PC-9 (cell line): ENCODE measurements at regions not wholly inside any gene's neighbourhood (a gene's known extent, or its start where the extent isn't known, plus 50 kb on each side); places are given as distances from the start of the nearest gene placed in this dataset.

Experiments used
- BruUV-seq: library from RNA; stranded (reverse); fragments of 400-500 nt; replicated peaks from 2 replicates; lab custom pipeline; 2021; lab: Mats Ljungman, UMichigan
- CTCF ChIA-PET: fragments of 300-600 bp; sonication (Branson Sonifier 250); formaldehyde crosslinking; loops from one replicate; lab custom pipeline; 2022; ENCODE audit warnings: antibody characterized with exemption; lab: Charles Lee
- POLR2A ChIA-PET: fragments of 300-600 bp; sonication (Branson Sonifier 250); formaldehyde crosslinking; loops from one replicate; lab custom pipeline; 2022; ENCODE audit warnings: antibody characterized with exemption; ENCODE audit not compliant: unreplicated experiment; lab: Charles Lee
- DNase-seq, 2 experiments: peaks; one replicate each; pipeline versions ENCODE4 v3.0.0 to v3.0.0-alpha.2; 2015 to 2022; ENCODE audit warnings: mixed read lengths in 1 of 2
- H2AFZ ChIP-seq: fragments of 200-600 bp; sonication (generic); 2 replicates; pipeline ENCODE4 v1.8.1; 2017; ENCODE audit warnings: antibody characterized with exemption
- H3F3A ChIP-seq: fragments of 200-600 bp; sonication (generic); 2 replicates; pipeline ENCODE4 v1.8.1; 2017; ENCODE audit warnings: antibody characterized with exemption, mild to moderate bottlenecking, low read depth; ENCODE audit not compliant: insufficient read depth
- H3K27ac ChIP-seq: fragments of 200-600 bp; sonication (generic); 2 replicates; pipeline ENCODE4 v1.6.1; 2016; ENCODE audit warnings: mixed run types
- H3K27me3 ChIP-seq: fragments of 200-600 bp; sonication (generic); 2 replicates; pipeline ENCODE4 v1.6.1; 2016; ENCODE audit warnings: low read depth, mixed run types; ENCODE audit not compliant: insufficient read depth
- H3K36me3 ChIP-seq: fragments of 200-600 bp; sonication (generic); 2 replicates; pipeline ENCODE4 v1.6.1; 2016; ENCODE audit warnings: low read depth, mixed run types
- H3K4me1 ChIP-seq: fragments of 200-600 bp; sonication (generic); replicated peaks from 2 replicates; pipeline ENCODE4 v1.6.1; 2016; ENCODE audit warnings: mixed run types; ENCODE audit not compliant: insufficient read depth
- H3K4me2 ChIP-seq: fragments of 200-600 bp; sonication (generic); 2 replicates; pipeline ENCODE4 v1.6.1; 2017; ENCODE audit warnings: mixed run types
- H3K4me3 ChIP-seq: fragments of 200-600 bp; sonication (generic); 2 replicates; pipeline ENCODE4 v1.6.1; 2016; ENCODE audit warnings: mixed run types
- H3K79me2 ChIP-seq: fragments of 200-600 bp; sonication (generic); 2 replicates; pipeline ENCODE4 v1.6.1; 2017; ENCODE audit warnings: low read depth, mixed run types
- H3K9me2 ChIP-seq: fragments of 200-600 bp; sonication (generic); 2 replicates; pipeline ENCODE4 v1.8.1; 2017; ENCODE audit warnings: mild to moderate bottlenecking; ENCODE audit not compliant: insufficient read depth
- H3K9me3 ChIP-seq: fragments of 200-600 bp; sonication (generic); 2 replicates; pipeline ENCODE4 v1.8.1; 2016; ENCODE audit warnings: low read depth; ENCODE audit not compliant: insufficient read depth
- H4K20me1 ChIP-seq: fragments of 200-600 bp; sonication (generic); 2 replicates; pipeline ENCODE4 v1.8.1; 2017; ENCODE audit not compliant: insufficient read depth
- EZH2 ChIP-seq: fragments of 200-600 bp; sonication (generic); IDR thresholded peaks from 2 replicates; pipeline ENCODE4 v1.8.0; 2017; ENCODE audit warnings: antibody characterized with exemption, low read depth
- intact Hi-C: fragments of 100-400 bp; cut with micrococcal nuclease; formaldehyde crosslinking; loops from one replicate; pipeline ENCODE4 v1.10.0; 2022; ENCODE audit not compliant: unreplicated experiment
- TF ChIP-seq, protein P1 (sequence below): fragments of 200-600 bp; sonication (generic); conservative IDR thresholded peaks from 2 replicates; pipeline ENCODE4 v1.6.1; 2017; ENCODE audit warnings: mixed run types, antibody characterized with exemption, mild to moderate bottlenecking, moderate library complexity

GRCh38 chr3:87057474-87057873 is 66.5 kb upstream of the VGLL3 start:
- no peak for TF ChIP-seq EZH2
- TF ChIP-seq, protein P1, sequence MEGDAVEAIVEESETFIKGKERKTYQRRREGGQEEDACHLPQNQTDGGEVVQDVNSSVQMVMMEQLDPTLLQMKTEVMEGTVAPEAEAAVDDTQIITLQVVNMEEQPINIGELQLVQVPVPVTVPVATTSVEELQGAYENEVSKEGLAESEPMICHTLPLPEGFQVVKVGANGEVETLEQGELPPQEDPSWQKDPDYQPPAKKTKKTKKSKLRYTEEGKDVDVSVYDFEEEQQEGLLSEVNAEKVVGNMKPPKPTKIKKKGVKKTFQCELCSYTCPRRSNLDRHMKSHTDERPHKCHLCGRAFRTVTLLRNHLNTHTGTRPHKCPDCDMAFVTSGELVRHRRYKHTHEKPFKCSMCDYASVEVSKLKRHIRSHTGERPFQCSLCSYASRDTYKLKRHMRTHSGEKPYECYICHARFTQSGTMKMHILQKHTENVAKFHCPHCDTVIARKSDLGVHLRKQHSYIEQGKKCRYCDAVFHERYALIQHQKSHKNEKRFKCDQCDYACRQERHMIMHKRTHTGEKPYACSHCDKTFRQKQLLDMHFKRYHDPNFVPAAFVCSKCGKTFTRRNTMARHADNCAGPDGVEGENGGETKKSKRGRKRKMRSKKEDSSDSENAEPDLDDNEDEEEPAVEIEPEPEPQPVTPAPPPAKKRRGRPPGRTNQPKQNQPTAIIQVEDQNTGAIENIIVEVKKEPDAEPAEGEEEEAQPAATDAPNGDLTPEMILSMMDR: no peak
- Histone ChIP-seq H3K27me3 (no peaks in the 10 kb centered on the region), H4K20me1 (no peaks in the 10 kb centered on the region), H2AFZ (no peak overlapping the region), H3K4me2 (no peak overlapping the region), H3K36me3 (no peaks in the 10 kb centered on the region), H3F3A (no peaks in the 10 kb centered on the region; the same call in 1 of the 2 replicates), H3K79me2 (no peaks in the 10 kb centered on the region), H3K9me2 (no peaks in the 10 kb centered on the region), H3K4me3 (no peak overlapping the region), H3K27ac (no peak overlapping the region), H3K9me3 (no peaks in the 10 kb centered on the region), H3K4me1 (no peaks in the 10 kb centered on the region)
- ChIA-PET CTCF (no interaction called here), POLR2A (no interaction called here)
- intact Hi-C loops: no loop called here
- no TSS peak for BruUV-seq
- no peak for DNase-seq

- intact Hi-C loops: no loop called here
Measured at GRCh38 chr3:87053553-87053952, 62.6 kb upstream of the VGLL3 start.

DNA sequence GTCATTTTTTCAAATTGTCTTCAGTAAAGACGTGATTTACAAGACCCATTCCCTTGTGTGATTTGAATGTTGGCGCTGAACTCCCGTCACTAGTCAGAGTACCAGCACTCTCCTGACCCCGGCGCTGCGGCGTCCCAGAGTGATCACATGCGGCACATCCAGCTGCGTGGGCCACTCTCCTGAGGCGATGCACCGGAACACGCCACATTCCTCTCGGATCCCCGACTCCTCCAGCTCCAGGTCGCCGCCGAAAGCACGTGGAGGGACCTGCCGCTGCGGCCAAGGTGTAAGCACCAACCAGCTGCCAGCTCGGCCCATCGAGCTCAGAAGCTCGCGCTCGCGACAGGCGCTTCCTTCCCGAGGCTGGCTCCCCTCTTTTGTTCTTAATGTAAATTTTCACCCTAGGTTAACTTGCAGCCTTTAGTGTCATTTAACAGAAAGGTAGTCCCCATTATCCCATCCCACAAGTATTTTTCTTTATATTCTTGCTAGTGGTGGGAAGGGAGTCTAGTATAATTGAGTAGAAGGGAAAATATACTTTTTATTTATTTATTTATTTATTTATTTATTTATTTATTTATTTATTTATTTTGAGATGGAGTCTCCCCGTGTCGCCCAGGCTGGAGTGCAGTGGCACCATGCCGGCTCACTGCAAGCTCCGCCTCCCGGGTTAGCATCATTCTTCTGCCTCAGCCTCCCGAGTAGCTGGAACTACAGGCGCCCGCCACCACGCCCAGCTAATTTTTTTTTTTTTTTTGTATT is 61.7 kb upstream of the VGLL3 start:
- H3K4me2 ChIP-seq: no peak overlapping the region

More at GRCh38 chr3:87053553-87053952, 62.6 kb upstream of the VGLL3 start:
- no peak for TF ChIP-seq EZH2
- TF ChIP-seq, protein P1: no peak
- no peak overlapping the region for H3K27ac ChIP-seq
- H3K4me1 ChIP-seq: no peaks in the 10 kb centered on the region
- H3K79me2 ChIP-seq: no peaks in the 10 kb centered on the region
- no peak overlapping the region for H3K4me2 ChIP-seq
- BruUV-seq: no TSS peak
- no peak overlapping the region for H3K4me3 ChIP-seq
- DNase-seq: no peak
- no peaks in the 10 kb centered on the region for H3F3A ChIP-seq
- no peaks in the 10 kb centered on the region; the same call in 1 of the 2 replicates for H3K9me2 ChIP-seq
- no peaks in the 10 kb centered on the region for H3K36me3 ChIP-seq
- H3K27me3 ChIP-seq: no peaks in the 10 kb centered on the region
- no peak overlapping the region for H2AFZ ChIP-seq
- H4K20me1 ChIP-seq: no peaks in the 10 kb centered on the region
- POLR2A ChIA-PET: no interaction called here
- CTCF ChIA-PET: no interaction called here
- H3K9me3 ChIP-seq: no peaks in the 10 kb centered on the region

More for the DNA sequence above, 61.7 kb upstream of the VGLL3 start:
- Histone ChIP-seq H3K9me3 (no peaks in the 10 kb centered on the region), H3K27ac (no peak overlapping the region), H3K27me3 (no peaks in the 10 kb centered on the region), H3K79me2 (no peaks in the 10 kb centered on the region), H4K20me1 (no peaks in the 10 kb centered on the region), H2AFZ (no peak overlapping the region), H3K4me3 (no peak overlapping the region), H3K4me1 (no peaks in the 10 kb centered on the region), H3F3A (no peaks in the 10 kb centered on the region), H3K36me3 (no peaks in the 10 kb centered on the region), H3K9me2 (no peaks in the 10 kb centered on the region; the same call in 1 of the 2 replicates)
- POLR2A ChIA-PET: interaction anchor here (0.6 kb wide), 1 partner anchor 46 kb away, joined by 3 read pairs; no protein-coding TSS in a partner anchor
- intact Hi-C loops: no loop called here
- CTCF ChIA-PET: no interaction called here
- BruUV-seq: no TSS peak
- no peak for DNase-seq
- TF ChIP-seq, protein P1: no peak
- TF ChIP-seq EZH2: no peak
